Endothelial cell (in vitro differentiated cells): ENCODE measurements at regions not wholly inside any gene's neighbourhood (a gene's known extent, or its start where the extent isn't known, plus 50 kb on each side); places are given as distances from the start of the nearest gene placed in this dataset.
A peak's percentile ranks its signal among the peaks of the same experiment; 100 is the strongest.

Source experiments
- DNase-seq: peaks from one replicate; pipeline ENCODE4 v3.0.0; 2021; ENCODE audit warnings: low spot score
- H3K27ac Mint-ChIP-seq: one replicate; pipeline ENCODE4 v1.8.0; 2021; ENCODE audit warnings: mixed read lengths, inconsistent platforms; ENCODE audit not compliant: unreplicated experiment
- H3K27me3 Mint-ChIP-seq: one replicate; pipeline ENCODE4 v1.8.0; 2021; ENCODE audit warnings: mild to moderate bottlenecking, moderate library complexity, mixed read lengths, inconsistent platforms; ENCODE audit not compliant: unreplicated experiment
- H3K36me3 Mint-ChIP-seq: one replicate; pipeline ENCODE4 v1.8.0; 2021; ENCODE audit warnings: mild to moderate bottlenecking, low read depth, mixed read lengths, inconsistent platforms; ENCODE audit not compliant: unreplicated experiment
- H3K4me1 Mint-ChIP-seq: one replicate; pipeline ENCODE4 v1.8.0; 2021; ENCODE audit warnings: mild to moderate bottlenecking, mixed read lengths, inconsistent platforms; ENCODE audit not compliant: unreplicated experiment
- H3K4me3 Mint-ChIP-seq: one replicate; pipeline ENCODE4 v1.8.0; 2021; ENCODE audit warnings: mild to moderate bottlenecking, mixed read lengths, inconsistent platforms; ENCODE audit not compliant: unreplicated experiment
- H3K9me3 Mint-ChIP-seq: one replicate; pipeline ENCODE4 v1.8.0; 2021; ENCODE audit warnings: mixed read lengths, inconsistent platforms; ENCODE audit not compliant: unreplicated experiment
- CTCF ChIP-seq: fragments of 200-600 bp; sonication (generic); IDR thresholded peaks from one replicate; pipeline ENCODE4 v1.5.0; 2021; ENCODE audit warnings: antibody characterized with exemption; ENCODE audit not compliant: unreplicated experiment

- Mint-ChIP-seq H3K4me1 (peaks cover 2% of the 10 kb centered on the region), H3K27ac (no peak overlapping the region), H3K36me3 (no peaks in the 10 kb centered on the region), H3K4me3 (no peak overlapping the region), H3K27me3 (no peaks in the 10 kb centered on the region), H3K9me3 (no peaks in the 10 kb centered on the region)
- DNase-seq, result no peak
- TF ChIP-seq CTCF, result no peak
These were observed 139.8 kb upstream of the VCX3A start for GRCh38 chrX:6674734-6675133.

GRCh38 chrX:6667048-6667768, 132.3 kb upstream of the VCX3A start:
- Mint-ChIP-seq H3K27ac (peak overlapping the region; percentile 93), H3K4me1 (peaks cover 7% of the 10 kb centered on the region), H3K27me3 (no peaks in the 10 kb centered on the region), H3K9me3 (no peaks in the 10 kb centered on the region), H3K36me3 (no peaks in the 10 kb centered on the region), H3K4me3 (no peak overlapping the region)
- no peak for DNase-seq
- no peak for TF ChIP-seq CTCF

- Mint-ChIP-seq H3K4me3 (no peak overlapping the region), H3K9me3 (no peaks in the 10 kb centered on the region), H3K27me3 (no peaks in the 10 kb centered on the region), H3K27ac (peak overlapping the region; percentile 93), H3K4me1 (peaks cover 7% of the 10 kb centered on the region), H3K36me3 (no peaks in the 10 kb centered on the region)
- TF ChIP-seq CTCF, result no peak
- DNase-seq, result no peak
These were observed 131.7 kb upstream of the VCX3A start for GRCh38 chrX:6666624-6667023.

- no peak for TF ChIP-seq CTCF
- DNase-seq, result no peak
- Mint-ChIP-seq H3K36me3 (no peaks in the 10 kb centered on the region), H3K4me3 (no peak overlapping the region), H3K4me1 (no peaks in the 10 kb centered on the region), H3K9me3 (no peaks in the 10 kb centered on the region), H3K27me3 (no peaks in the 10 kb centered on the region), H3K27ac (no peak overlapping the region)
These were observed 126.8 kb upstream of the VCX3A start for GRCh38 chrX:6661736-6662135.

- no peaks in the 10 kb centered on the region for H3K27me3 Mint-ChIP-seq
- H3K36me3 Mint-ChIP-seq, result no peaks in the 10 kb centered on the region
- no peak overlapping the region for H3K4me3 Mint-ChIP-seq
- no peak for DNase-seq
- H3K9me3 Mint-ChIP-seq, result no peaks in the 10 kb centered on the region
- no peaks in the 10 kb centered on the region for H3K4me1 Mint-ChIP-seq
- no peak overlapping the region for H3K27ac Mint-ChIP-seq
- no peak for TF ChIP-seq CTCF
These were observed 125.8 kb upstream of the VCX3A start for GRCh38 chrX:6660567-6661264.
